GM23248 (cell line): ENCODE measurements at regions not wholly inside any gene's neighbourhood (a gene's known extent, or its start where the extent isn't known, plus 50 kb on each side); places are given as distances from the start of the nearest gene placed in this dataset.

Experiments used
- EZH2 ChIP-seq: fragments of 200-600 bp; sonication (generic); IDR thresholded peaks from 2 replicates; pipeline ENCODE4 v1.6.1; 2018; ENCODE audit warnings: antibody characterized with exemption, mild to moderate bottlenecking; ENCODE audit not compliant: insufficient read depth, poor library complexity, severe bottlenecking
- EZH2phosphoT487 ChIP-seq: fragments of 200-600 bp; sonication (generic); IDR thresholded peaks from 2 replicates; pipeline ENCODE4 v1.6.1; 2018; ENCODE audit warnings: antibody characterized with exemption, moderate library complexity, mild to moderate bottlenecking, low read depth; ENCODE audit not compliant: insufficient read depth

DNA sequence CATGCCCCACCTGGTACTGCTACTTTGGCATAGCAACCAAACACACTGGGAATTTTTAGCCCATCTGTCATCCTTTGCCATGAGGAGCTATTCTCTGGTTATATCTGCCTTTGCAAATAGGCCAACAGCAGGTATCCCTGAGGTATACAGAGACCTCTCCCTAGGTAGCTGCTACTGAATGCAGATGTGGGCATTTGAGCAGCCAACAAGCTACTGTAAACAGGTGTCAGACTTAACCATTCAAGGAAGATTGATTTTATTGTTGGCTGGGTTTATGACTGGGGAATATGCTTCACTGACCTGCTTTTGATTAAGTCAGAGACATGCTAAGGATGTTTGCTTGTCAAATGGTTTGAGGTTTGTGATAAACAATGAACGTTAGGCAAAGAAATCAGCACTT lies 183.2 kb downstream of the OXSM start:
- no peak for TF ChIP-seq EZH2
- TF ChIP-seq EZH2phosphoT487, result no peak
